HG03175 (cell line): ENCODE measurements at regions not wholly inside any gene's neighbourhood (a gene's known extent, or its start where the extent isn't known, plus 50 kb on each side); places are given as distances from the start of the nearest gene placed in this dataset.

Source experiments
- ATAC-seq: cut with Tn5 transposase; IDR thresholded peaks from one replicate; pipeline ENCODE4 v1.9.1; 2021; ENCODE audit warnings: mild to moderate bottlenecking, moderate library complexity; ENCODE audit not compliant: unreplicated experiment

DNA sequence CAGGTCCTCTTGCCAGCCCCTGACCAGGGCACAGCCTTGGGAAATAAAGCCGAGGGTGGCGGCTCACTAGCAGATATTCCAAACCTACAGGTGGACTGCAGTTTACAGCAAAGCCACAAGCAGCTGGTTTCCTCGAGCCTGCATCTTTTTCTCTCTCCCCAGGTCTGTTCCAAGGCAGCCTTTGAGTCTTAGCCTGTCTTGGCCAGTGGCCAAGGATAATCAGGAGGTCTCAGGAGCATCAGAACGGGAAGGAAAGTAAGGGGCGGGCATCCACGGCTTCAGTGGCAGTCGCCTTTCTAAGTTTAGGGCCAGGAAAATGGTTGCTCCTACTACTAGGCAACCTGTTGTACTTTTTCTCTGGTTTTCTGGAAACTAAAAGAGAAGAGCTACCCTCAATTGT is 219.7 kb upstream of the ZMIZ1 start:
- no peak for ATAC-seq

DNA sequence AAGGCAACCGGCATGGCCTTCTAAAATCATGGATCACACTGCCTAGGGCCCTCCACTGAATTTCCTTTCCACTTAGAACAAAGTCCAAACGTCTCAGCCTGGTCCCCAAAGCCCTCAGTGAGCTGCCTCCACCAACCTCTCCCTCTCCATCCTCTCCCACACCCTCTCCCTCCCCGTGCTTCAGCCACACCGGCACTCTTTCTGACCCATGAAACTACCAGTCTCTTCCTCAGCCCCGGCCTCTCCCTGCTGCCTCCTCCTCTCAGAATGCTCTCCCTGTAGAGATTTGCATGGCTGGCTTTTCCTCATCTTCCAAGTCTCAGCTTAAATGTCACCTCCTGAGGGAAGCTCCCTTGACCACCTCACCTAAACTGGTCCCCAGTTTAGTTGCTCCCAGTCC is 219.0 kb upstream of the ZMIZ1 start:
- ATAC-seq = no peak

DNA sequence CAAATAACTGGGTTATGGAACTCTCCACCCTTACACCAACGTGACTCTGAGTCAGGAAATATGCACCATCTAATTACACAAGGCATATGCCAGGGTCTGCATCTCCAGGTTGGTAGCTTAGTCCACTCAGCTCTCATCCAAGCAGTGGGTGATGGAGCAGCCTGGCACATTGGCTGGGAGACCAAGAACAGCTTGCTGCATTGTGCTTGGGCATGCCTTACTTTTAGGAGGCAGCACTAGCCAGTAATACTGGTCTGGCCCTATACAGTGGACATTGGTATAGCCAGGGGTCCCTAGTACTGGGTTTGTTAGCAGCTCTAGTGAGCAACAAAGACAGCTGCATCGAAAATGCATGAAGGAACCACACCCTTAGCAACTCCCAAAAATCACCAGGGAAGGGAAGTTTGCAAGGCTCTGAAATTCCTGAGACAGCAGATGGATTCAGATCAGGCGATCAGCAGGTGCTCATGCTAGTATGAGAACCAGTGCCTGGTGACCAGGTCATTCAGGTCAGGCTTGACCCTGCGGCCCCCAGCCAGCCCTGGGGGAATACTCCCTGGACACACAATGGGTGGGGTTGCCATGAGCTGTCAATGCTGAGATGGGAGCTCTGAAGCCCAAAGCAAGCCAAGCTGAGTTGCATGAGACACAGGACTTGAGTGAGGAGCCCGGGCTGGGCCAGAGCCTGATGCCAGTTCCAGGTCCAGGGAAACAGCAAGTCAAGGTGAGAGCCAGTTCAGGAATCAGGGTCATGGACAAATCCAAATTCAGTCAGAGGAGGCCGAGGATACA is 217.9 kb upstream of the ZMIZ1 start:
- ATAC-seq = no peak

DNA sequence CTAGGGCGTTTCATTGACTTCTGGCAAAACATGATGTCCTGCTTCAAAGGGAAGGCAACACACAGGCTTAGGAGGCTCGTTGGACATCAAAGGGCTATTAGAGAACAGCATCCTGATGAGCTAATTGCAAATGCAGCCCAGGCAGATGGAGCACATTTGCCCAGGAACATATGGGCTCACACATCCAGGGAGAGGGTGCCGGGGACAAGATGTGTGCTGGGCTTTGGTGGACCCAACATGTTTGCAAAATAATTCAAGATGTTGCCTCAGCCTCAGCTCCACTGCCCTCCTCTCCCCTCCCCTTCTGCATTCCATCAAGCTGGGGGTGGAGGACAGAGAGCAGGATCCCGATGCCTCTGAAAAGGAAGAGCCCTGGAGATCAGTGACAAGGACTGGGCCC is 217.1 kb upstream of the ZMIZ1 start:
- no peak for ATAC-seq

DNA sequence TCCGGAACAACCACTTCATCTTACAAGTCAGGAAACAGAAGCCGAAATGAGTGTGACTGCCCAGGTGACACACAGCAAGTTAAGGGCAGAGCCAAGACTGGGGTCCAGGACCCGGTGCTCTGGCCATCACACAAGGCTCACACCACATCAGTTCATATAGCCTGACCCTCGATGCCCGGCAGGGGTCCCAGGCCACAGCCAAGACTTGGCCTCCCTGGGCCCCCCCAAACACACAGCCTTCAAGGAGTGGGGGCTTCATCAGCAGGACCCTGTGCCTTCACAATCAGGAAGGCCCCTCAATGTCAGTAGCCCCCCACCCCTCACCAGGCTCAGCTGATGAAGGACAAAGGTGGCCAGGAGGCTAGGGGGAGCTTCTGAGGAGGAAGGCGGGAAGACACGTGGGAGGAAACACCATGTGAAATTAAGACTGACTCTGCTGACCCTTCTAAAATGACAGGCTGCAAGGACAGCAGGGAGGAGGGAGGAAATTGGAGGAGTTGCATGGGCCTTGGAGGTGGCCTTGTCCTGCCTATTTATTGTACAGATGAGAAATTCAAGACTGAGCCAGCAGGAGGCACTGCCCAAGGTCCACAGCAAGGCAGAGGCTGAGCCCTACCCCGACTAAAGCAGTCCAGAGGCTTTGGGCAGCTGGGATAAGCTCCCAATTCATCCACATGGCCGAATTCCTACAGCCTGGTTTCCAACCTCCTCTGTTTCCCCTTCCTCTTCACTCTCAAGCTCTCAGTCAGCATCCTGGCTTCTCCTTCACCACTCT is 216.1 kb upstream of the ZMIZ1 start:
- ATAC-seq = no peak

DNA sequence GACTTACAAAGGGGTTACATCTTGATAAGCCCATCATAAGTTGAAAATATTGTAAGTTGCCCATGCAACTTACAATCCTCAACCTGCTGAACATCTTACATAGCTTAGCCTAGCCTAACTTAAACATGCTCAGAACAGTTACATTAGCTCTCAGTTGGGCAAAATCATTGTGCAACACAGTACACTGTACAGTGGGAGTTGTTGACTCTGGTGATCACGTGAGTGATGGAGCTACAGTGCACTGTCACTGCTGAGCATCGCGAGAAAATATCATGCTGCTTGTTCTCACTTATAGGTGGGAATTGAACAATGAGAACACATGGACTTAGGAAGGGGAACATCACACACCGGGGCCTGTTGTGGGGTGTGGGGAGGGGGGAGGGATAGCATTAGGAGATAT is 214.9 kb upstream of the ZMIZ1 start:
- ATAC-seq = no peak

DNA sequence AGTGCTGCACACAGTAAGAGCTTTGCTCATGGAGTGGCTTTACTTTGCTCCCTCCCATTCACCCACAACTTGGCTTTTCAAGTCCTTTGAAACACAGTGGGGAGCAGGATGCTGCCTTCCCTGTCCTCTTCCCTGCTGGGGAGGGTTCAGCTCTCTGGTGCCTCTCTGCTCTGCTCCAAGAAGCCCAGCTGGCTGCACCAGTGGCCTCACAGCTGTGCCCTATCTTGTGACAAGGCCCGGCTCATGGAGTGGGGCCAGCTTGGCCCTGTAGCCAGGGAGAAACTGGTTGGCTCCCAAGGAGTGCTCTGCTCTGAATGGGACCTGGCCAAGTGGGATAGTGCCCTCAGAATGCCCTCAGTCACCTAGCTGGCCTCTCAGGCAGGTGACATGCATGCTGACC is 212.3 kb upstream of the ZMIZ1 start:
- no peak for ATAC-seq

DNA sequence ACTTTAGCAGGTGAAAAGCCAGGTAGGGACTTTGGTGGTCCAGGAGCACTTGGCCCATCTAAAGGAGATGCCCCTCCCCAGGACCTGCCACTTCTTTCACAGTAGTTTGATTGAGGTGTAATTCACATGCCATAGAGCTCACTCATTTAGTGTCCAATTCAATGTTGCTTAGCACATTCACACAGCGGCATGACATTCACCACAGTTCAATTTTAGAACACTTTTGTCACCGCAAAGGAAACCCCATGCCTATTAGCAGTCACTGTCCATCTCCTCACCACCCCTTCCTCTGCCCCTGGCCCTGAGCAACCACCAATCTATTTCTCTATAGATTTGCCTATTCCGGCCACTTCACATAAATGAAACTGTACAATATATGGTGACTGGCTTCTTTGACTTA is 211.6 kb upstream of the ZMIZ1 start:
- no peak for ATAC-seq

DNA sequence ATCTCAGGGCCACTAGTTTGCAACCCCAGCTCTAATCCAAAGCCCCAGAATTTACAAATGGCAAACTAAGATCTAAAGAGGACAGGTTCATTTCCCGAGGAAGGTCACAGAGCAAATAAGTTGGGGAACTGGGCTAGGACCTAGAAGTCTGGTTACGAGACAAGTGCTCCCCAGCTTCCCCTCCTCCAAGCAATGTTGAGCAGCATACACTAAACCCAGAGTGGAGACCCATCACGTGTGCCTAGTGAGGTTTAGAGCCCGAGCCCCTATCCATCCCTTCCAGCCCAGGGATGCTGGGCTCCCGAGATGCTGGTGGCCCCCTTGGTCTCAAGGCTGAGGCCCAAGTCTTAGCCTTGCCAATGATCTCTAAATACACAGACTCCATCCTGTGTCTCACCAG is 209.5 kb upstream of the ZMIZ1 start:
- no peak for ATAC-seq

DNA sequence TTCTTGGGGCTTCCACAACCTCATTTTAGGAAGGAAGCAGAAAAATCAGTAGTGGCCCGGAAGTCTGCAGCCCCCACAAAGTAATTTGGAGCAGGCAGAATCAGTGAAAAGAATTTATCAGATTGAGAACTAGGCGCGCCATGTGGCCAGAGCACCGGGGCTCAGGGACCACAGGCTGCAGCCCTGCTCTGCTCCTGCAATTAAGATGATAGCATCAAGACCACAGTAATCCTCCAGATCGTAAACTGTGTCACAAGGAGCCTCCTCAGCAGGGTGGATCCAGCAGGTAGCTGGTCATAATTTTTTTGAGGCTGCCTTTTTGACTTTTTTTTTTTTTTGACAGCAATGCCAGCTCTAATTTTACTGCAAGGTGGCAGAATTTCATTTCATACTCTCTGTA is 209.0 kb upstream of the ZMIZ1 start:
- no peak for ATAC-seq

DNA sequence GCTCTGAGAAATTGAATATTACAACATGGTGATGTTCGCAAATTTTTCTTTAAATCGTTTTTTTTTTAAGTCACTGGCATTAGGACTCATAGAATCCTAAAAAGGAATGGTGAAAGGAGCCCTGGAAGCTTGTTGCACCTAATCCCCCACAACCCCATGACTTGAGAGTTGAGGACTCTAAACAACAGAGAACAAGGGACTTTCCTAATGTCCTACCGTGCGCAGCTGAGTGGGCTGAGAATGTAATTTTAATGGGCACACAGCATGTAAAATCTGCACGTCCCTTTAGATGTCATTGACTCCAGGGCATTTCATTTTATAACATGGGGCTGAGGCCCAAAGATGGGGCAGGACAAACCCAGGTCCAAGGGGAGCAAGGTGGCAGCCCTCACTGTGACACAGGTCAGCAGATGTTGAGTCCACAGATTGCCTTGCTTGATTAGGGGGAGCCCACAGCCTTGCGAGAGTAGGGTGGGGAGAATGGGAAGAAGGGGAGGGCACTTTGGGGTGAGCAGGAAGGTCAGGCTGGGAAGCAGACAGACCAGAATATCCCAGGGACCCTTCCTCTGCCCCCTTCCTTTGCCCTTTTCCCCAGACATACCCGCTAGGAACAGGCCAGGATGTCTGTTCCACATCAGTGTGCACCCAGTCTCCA is 208.4 kb upstream of the ZMIZ1 start:
- no peak for ATAC-seq

DNA sequence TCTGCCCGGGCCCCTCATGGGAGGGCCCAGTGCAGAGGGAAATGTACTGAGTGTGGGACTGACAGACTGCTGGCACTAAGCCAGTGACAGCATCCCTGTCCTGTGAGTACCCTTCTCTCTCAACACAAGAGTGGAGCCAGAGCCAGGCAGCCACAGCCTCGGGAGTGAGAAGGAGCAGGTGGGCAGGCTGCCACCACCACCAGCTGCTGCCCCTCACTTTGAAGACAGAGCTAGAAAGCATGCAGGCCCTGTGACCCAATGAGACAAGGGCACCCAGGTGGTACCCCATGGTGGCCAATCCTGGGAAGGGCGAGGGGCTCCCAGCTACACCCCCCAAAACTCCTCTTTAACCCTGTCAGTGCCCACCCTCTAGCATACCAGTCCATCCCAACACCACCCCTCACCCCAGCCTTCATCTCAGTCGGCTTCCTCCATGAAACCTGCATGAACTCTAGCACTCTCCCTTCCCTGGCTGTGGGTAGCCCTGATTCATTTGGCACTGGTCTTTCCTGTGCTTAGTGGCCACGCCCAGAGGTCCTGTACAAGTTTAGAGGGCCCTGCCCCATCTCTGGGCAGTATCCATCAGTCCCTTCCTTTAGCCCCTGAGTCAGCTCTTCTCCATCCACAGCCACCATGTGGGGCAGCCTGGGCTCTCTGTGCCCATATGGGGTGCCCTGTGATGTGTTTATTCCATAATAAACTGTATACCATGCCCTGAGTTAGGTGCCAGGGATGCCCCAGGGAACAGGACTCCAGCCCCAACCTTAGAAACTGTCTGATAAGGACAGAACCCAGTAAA is 207.0 kb upstream of the ZMIZ1 start:
- no peak for ATAC-seq

DNA sequence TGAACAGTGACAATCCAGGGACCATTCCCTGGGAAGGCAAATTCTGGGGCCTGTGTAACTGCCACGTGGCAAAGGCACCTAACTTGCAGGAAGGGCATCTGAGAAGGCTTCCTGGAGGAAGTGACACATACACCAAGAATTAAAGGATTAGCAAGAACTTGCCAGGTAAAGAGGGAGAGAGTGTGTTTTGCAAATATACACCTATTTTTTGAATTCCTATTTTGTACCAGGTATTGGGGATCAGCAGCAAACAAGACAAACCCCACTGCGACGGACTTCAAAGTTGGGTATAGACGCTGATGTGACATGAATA is 206.5 kb upstream of the ZMIZ1 start:
- ATAC-seq = no peak

DNA sequence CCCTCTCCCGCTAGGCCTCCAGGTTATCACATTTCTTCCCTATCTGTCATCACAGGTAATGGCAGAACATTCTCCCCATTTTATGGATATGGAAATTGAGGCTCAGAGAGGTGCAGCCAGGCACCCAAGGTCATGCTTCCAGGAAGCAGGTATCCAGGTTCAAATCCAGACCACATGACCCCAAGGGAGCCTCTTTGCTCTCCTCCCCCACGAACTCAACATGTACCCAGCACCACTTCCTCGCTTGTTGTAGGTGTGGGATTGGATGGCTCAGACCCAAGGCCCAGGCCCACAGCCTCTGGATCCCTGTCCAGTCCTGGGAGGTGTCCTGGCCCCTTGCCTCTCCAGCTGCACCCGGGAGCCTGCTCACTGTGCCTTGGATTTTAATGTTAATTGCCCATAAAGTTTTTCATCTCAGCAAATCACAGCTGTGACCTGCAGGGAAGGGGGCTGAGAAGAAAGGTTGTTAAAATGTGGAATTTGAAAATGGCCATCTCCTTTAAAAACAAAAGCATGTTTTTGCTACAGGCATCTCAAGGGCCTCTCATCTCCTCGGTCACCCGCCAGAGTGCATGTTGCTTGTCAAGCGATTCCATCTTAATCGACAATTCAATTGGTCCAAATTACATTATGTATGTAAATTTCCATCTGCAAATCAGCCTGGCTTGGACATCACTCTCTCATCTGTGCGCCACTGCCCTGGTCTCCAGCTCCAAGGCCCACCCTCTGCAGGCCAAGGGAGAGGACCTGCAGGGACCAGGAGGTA is 205.4 kb upstream of the ZMIZ1 start:
- no peak for ATAC-seq

DNA sequence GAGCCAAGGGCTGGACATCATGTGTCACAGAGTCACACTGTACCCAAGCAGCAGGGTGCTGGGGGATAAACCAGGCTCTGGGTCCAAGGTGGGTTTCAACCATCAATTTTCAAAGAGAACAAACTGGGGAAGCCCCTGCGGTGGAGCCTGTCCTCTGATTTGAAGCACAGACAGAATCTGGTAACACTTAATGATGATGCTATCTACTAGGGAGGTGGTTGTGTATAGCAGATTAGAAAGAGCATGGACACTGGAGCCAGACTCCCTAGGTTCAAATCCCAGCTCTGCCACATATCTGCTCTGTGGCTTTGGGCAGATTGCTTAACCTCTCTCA is 204.9 kb upstream of the ZMIZ1 start:
- ATAC-seq = no peak

DNA sequence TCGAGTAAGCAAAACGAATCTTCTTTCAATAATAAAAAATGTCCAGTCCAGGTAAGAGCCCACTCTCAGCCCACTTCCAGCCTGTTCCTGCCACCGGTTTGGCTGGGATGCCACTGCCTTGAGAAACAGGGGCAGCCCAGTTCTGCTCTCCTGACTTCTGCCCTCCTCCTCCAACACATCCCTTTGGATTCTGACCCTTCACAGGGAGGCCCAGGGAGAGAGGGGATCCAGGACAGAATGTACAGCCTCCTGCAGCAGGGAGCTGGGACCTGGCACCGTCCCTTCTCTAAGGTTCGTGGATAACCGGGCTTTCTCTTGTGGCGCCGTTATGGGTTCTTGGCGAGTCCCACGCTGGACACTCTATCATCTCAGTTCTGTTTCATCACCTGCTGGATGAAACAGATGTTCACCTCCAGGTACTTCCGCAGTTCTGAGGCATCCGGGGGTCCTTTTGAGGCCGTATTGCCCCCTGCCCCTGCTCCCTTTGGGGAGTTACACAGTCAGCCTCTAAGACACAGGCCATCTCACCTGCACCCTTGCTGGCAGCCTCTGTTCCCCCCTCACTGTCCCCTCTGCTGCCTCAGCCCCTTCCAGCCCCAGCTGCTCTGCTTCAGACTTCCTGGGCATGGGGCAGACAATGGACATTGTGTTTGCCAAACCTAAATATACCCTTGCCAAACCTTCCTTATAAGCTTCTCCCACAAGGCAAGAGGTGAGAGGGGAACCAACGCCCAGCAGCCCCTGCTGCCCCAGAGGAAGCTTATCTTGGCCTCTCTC is 203.8 kb upstream of the ZMIZ1 start:
- no peak for ATAC-seq

DNA sequence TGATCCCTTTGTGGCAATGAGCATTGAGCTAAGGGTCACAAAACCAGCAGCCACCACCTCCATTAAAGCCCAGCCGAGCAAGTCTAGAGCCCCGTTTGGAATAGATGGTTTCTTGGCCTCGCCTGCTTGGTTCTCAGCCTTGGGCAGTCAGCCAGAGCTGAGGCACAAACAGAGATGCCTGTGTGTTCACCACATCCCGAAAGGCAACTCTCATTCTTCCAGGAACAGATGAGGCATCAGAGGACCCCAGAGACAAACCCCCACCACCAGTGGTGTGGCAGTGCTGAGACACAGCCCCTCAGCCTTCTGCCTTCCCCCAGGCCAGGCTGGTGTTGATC is 203.3 kb upstream of the ZMIZ1 start:
- no peak for ATAC-seq

DNA sequence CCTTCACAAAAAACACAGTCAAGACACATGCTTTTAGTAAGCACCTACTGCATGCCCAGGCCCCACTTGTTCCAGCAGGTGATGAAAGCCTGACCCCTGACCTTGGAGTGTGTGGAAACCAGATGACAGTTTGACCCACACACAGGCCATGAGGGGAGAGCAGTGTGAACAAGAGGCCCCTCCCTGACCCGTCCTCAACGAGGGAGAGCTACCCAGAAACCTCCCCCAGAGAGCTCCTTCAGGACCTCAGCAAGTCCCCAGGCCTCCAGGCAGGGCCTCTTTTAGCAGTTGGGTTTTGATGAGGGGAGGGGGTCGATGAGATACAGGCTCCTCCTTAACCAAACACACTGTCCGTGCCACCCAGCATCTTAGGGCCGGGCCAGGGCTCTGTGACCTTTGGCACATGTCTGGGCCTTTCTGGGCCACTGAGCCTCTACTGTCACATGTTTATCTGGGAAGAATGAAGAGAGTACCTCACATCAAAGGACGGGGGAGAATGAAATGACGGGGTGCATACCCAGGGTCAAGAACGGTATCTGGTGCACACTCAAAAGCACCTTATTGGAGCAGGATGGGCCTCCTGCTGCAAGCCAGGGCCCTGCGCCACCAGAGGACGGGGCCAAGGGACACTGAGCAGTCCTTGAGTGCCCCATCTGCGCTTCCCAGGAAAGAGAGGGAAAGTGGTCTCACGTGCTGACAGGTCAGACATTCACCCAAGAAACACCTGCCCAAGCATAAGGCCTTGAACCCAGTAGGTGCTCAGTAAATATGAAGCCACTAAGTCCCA is 202.6 kb upstream of the ZMIZ1 start:
- ATAC-seq = no peak
